Activated T-cell treated with anti-CD3 and anti-CD28 coated beads, Interleukin-2, amount 50 U/mL, for 48 hours (primary cell): ENCODE measurements at regions not wholly inside any gene's neighbourhood (a gene's known extent, or its start where the extent isn't known, plus 50 kb on each side); places are given as distances from the start of the nearest gene placed in this dataset.

ENCODE experiments used
- DNase-seq, 2 experiments: peaks; one replicate each; pipeline ENCODE4 v3.0.0-alpha.2; 2020

- no peak for DNase-seq
Measured at GRCh38 chr12:30012816-30013450, 229.2 kb upstream of the TMTC1 start.

DNA sequence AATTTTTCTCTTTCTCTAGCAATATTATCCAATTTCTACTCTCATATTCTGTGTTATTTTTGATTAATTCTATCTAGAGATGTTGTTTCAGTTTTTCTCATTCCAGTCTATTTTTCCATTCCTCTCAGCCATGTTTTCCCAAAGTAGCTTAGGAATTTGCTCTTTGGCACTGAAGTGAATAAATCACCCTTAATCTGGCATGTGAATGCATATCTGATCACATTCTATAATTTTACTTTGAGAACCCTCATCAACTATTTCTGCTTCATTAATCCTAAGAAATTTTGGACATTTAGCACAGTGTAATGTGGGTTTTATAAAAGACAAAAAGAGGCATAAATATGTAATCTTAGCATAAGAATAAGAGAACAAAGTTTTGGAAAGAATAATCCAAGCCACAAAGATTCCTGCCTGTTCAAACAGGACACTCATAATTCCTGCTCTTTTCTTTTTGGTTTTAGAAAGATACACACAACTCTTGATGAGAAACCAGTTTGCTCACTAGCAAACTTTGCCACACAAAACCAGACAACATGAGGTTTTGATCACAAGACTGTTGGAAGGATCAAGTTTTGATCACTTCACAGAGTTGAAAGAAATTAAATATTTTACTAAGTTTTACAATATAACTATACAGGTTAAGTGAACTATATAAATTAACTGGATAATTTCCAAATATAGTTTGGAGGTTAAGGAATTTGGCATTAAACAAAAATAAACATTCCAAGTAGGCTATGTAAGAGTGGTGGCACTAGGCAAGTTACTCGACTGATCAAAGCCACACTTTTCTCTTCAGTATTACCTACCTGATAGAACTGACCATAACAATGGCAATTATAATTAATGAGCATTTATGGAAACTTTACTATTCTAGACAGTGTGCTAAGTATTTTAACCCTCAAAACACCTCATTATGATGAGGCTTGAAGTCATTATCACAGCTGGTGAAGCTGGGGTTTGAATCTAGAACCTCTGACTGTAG is 226.6 kb upstream of the TMTC1 start:
- DNase-seq, result no peak

- DNase-seq, result no peak
Measured at GRCh38 chr12:30006021-30006420, 222.3 kb upstream of the TMTC1 start.

DNA sequence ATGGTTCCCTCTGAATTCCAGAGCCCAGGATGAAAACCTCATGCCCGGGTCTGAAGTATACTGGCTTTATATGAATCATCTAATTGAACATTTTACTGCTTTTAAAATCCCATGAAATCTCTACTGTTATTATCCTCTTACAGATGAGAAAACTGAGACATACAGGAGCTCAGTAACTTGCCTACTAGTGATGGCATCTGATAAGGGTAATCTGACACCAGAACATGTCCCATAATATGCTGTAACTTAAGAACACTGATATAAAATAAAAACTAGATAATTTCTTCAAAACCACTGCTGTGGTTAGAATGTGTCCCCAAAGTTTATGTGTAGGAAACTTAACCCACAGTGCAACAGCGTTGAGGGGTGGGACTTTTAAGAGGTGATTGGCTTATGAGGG is 219.6 kb upstream of the TMTC1 start:
- no peak for DNase-seq

DNA sequence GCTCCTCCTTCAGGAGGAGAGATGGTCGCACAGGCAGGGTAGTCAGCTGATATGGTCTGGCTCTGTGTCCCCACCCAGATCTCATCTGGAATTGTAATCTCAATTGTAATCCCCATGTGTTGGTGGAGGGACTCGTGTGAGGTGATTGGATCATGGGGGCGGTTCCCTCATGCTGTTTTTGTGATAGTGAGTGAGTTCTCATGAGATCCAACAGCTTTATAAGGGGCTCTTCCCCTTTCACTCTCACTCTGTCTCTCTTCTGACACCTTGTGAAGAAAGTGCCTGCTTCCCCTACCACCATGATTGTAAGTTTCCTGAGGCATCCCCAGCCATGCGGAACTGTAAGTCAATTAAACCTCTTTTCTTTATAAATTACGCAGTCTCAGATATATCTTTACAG is 218.9 kb upstream of the TMTC1 start:
- DNase-seq, result no peak

DNA sequence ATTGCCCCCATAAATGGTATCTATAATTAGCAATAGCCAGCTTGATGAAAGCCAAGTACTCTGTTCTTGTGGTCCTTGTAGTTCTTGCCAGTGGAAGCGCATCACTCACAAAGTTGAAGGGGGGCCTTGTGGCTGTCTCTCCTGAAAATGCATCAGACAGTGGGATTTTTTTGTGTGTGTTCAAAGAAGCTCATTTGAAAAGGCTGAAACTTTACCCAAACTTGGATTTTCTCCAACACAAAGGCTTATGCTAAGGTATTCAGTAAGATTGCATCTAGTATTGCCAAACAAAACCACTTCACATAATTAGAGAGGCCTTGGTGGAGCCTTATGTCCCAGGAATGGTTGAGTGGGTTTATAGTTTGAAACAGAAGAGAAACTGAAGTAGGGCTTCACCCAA is 216.7 kb upstream of the TMTC1 start:
- no peak for DNase-seq

DNA sequence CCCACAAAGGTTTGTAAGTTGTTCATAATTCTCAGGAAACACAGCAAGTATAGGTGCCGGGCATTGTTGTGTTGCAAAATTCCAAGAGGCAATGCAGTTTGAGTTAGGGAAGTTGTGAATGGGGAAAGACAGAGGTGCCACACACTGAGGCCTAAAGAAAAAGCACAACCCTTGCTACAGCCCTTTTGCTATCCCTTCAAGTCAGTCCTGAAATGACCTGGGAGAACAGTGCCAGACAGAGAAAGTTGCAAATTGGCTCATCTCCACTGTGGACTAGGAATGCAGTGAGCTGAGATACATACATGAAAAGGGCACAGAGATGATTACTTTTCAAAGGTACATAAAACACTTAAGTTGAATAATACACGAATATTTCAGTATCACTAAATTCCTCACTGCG is 213.3 kb upstream of the TMTC1 start:
- DNase-seq, result no peak

GRCh38 chr12:29992366-29992765 is 208.6 kb upstream of the TMTC1 start:
- no peak for DNase-seq

DNA sequence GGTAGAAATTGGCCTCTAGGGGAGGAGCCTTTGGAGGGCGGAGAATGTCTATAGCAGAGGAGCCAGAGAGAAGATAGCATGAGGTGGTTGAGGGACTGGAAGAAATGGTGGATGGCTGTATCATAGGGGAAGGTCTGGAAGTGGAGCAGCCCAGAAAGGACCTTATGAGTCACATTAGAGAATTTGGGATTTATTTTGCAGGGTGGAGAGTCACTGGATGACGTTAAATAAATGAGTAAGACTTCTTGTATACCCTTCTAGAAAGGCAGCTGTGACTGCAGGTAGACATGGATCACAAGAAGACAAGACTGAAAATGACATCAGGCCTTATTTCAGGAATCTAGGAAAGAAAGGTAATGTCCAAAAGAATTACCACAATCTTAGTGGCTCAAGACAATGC is 208.2 kb upstream of the TMTC1 start:
- no peak for DNase-seq

- no peak for DNase-seq
Measured at GRCh38 chr12:29990971-29991370, 207.2 kb upstream of the TMTC1 start.

DNA sequence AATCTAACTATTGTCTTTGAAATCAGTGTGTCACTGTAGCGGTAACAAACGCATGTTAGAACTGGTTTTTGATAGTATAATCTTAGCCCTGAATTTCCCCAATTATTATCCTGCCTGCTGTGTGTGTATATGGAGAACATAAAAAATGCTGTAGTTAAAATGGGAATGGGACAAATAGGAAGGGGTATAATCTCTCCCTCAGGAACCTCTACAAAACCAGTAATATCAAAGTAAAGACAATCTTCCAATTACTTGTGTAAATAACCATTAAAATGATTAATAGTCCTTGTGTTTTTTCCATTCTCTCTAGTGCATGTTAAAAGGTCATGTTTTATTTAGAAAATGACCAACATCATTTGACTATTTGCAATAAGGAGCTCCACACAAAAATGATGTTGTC is 200.1 kb upstream of the TMTC1 start:
- DNase-seq, result no peak

DNA sequence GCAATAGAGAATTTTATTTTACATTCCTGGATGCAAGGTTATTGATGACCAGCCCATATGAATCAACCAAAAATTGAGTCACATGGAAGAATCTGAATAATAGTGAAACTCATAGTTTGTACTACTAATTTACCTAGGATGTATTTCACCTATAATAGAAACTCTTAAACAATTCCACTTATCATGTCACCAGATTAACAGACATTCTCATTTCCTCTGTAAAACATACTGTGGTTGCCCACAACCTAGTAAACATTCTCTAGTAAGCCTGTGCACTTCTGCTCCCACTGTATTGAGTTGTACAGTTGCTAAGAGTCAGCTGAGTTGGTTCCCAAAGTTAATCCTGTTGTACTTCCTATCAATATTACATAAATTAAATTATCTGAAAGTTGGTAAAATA is 196.6 kb upstream of the TMTC1 start:
- DNase-seq, result no peak

GRCh38 chr12:29971446-29971845 is 187.7 kb upstream of the TMTC1 start:
- no peak for DNase-seq

- no peak for DNase-seq
Measured at GRCh38 chr12:29970501-29970900, 186.8 kb upstream of the TMTC1 start.

DNA sequence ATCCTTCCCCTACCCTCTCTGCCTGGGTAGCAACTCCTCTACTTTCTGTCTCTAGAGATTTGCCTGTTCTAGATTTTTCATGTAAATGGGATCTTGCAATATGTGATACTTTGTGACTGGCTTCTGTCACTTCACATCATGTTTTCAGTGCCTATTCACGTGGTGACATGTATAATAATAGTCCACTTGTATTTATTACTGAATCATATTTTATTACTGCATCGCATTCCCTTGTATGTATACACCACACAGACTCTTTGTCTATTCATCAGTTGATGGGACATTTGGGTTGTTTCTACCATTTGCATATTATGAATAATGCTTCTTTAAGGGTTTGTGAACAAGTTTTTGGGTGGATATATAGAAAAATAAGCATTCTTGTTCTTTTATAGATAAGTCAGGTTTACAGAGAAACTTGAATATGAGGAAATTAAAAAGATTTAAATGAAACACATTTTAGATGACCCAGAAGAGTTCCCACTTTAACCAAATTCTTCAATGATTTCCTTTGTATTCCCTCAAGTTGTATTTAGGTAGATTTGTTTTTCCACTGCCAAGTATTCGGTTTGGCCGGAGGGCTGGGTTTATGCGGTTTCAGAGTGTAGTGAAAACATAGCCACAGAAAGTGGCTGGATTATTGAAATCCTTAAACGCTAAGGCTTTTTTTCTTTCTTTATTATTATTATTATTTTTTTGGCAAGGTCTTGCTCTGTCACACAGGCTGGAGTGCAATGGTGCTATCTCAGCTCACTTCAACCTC is 178.7 kb upstream of the TMTC1 start:
- DNase-seq, result no peak

DNA sequence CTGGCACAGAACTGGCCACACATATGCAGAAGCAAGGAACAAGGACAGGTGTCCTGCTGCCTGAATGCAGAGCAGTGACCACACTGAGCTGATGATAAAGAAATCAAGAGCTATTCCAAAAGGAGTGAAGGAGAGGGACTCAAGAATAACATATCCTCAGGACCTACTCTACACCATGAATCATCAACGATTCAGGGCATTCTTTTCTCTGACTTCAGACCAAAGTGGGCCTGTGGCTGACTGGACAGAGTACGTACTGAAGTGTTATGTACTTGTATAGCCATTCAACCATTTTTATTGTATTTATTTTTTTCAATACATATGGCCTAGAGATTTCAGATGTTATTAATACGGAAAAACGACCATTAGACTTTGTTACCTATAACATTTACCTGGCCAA is 177.5 kb upstream of the TMTC1 start:
- no peak for DNase-seq

DNA sequence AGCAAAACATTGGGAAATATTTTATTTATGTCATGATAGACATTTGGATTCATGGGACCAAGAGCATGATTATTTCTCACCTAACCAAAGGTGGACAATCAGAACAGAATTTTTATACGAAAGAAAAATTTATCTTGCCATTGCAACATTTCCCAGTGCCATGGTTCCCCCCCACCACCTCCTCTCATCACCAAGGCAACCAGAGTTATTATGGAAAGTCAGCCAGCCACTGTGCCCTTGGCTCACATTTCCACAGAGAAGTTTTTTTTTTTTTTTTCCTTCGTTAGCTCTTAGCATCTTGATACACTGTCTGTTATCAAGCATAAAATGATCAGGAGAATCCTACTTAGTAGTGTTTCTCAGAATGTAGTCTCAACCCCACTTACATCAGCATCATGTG is 176.4 kb upstream of the TMTC1 start:
- DNase-seq, result no peak

GRCh38 chr12:29957835-29958234 is 174.1 kb upstream of the TMTC1 start:
- no peak for DNase-seq

DNA sequence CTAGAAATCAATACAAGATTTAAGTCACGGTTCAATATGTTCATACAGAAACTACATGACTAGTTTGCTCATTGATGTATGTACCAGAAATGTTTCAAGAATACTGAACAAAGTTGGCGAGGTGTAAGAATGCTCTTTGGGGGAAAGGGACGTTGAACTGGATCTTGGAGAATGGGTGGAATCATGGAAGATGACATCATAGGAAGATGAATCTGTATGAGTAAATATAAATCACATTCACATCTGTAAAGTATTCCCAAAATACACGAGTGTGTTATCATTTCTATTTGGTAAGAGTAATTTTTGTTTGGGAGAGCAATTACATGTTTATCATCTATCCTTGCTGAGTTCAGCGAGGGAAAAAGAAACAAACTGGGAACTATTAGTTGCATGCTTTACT is 162.2 kb upstream of the TMTC1 start:
- DNase-seq, result no peak

DNA sequence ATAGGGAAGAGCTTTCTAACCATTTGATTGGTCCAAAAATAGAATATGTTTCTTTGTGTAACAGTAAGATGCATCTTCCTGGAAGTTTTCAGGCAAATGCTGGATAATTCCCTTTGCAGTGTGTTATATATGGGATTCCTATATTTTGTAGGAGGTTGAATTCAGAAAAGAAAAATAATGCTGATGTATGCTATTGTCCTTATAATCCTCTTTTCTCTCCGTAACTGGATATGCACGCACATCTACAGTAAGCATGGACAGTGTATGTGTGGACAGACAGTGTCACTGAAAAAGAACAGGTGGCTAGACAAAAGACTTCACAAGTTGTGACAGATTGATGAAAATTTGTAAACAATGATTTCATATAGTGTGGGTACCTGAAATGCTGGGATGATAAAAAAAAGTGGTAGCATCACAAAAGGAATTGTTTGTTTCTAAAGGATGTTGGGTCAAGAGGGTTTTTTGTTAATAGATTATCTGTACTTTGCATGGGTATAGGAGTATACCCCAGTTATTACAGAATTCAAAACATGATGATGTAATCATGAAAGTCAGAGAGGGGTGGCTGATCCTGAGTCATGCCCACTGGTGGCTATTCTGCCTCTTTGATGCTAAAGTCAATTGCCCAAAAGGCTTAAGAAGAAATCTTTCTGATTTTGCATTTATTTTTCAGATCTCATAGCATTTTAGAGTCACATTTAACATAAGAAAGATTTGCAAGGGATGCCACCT is 160.7 kb upstream of the TMTC1 start:
- DNase-seq, result no peak

DNA sequence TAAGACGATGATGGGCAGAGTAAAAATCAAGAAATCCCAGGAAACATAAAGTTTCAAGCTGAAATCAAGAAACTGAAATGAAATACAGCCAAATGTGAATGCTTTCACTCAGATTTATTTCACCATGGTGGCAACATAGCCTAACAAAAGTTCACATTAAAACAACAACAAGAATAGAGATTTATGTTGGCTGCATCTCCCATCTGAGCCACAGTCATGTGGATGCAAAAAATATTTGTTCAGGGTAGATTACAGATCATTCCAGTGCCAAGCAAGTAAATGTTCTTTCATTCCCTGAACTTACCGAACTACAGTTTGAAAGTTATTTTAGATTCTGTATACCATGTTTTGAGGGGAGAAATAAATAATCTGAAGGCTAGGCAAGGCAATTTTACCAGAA is 159.9 kb upstream of the TMTC1 start:
- no peak for DNase-seq

DNA sequence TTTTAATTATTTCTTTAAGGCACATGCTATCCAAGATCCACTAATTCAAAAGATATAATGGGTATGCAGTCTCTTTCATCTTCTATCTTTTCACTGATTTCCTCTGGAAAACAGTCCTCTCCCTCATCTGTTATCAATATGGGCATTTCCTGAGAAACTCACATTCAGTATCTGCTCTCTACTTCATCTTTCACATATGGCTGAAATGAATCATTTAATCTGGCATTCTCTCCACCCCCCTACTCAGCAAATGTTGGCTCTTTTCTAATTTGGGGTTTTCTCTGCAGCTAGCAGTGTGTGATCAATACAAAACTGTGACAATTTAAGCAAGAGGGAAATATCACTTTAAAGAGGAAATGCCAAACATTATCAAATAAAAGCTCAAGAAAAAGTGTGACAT is 157.1 kb upstream of the TMTC1 start:
- DNase-seq, result no peak

DNA sequence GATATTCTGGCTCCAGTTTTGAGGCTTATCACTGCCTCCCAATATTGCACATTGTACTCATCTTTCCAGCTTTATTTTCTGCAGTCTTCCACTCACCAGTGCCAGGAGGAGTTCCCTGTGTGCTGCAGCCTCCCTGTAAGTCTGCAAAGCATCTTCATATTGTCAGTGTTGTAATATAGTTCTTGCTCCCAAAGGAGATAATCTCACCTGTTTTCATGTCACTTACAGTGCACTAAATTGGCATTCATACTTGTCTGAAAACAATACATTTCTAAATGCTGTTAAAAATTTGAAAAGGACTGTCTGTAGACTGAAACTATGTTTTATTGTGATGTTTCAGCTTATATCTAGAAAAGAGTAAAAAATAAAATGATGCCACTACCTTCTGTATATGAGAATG is 146.8 kb upstream of the TMTC1 start:
- DNase-seq, result no peak
